HTR-8/SVneo (cell line): ENCODE measurements at regions not wholly inside any gene's neighbourhood (a gene's known extent, or its start where the extent isn't known, plus 50 kb on each side); places are given as distances from the start of the nearest gene placed in this dataset.
"Not testable (repeated sequence)": the region's sequence is repeated elsewhere in the genome, so short reads cannot be mapped to it uniquely, and the experiment has no call there.

Experiments
- DNase-seq: peaks from one replicate; pipeline ENCODE4 v3.0.0; 2011; ENCODE audit warnings: low spot score, mixed read lengths; ENCODE audit not compliant: insufficient read length
- FAIRE-seq: peaks from 2 replicates; lab custom pipeline; 2011; peaks lifted over from hg19 to GRCh38; lab: Jason Lieb, UNC

- FAIRE-seq (no peak), DNase-seq (no peak)
Observed at GRCh38 chr9:34907044-34907443, 51.0 kb upstream of the PHF24 start.

GRCh38 chr9:34899535-34900158, 58.4 kb upstream of the PHF24 start:
- no peak for FAIRE-seq
- DNase-seq = peak; percentile 74

GRCh38 chr9:34898846-34899245, 59.2 kb upstream of the PHF24 start:
- FAIRE-seq = no peak
- no peak for DNase-seq

GRCh38 chr9:34896112-34896511, 62.0 kb upstream of the PHF24 start:
- DNase-seq (no peak), FAIRE-seq (no peak)

GRCh38 chr9:34892886-34893285, 65.2 kb upstream of the PHF24 start:
- no peak for FAIRE-seq
- DNase-seq = no peak

GRCh38 chr9:34891386-34891785, 66.7 kb upstream of the PHF24 start:
- no peak for FAIRE-seq
- DNase-seq = no peak

- no peak for DNase-seq
- FAIRE-seq = no peak
Observed at GRCh38 chr9:34887841-34888240, 70.2 kb upstream of the PHF24 start.

- DNase-seq (no peak), FAIRE-seq (no peak)
Observed at GRCh38 chr9:34884747-34885189, 73.3 kb upstream of the PHF24 start.

GRCh38 chr9:34876096-34876495, 82.0 kb upstream of the PHF24 start:
- no peak for DNase-seq
- no peak for FAIRE-seq

GRCh38 chr9:34869390-34869789, 88.7 kb upstream of the PHF24 start:
- no peak for FAIRE-seq
- no peak for DNase-seq

- DNase-seq = no peak
- no peak for FAIRE-seq
Observed at GRCh38 chr9:34866614-34867013, 91.5 kb upstream of the PHF24 start.

- no peak for FAIRE-seq
- DNase-seq = no peak
Observed at GRCh38 chr9:34863426-34863825, 94.7 kb upstream of the PHF24 start.

GRCh38 chr9:34862836-34863235, 95.2 kb upstream of the PHF24 start:
- no peak for FAIRE-seq
- DNase-seq = no peak

GRCh38 chr9:34862043-34862442, 96.0 kb upstream of the PHF24 start:
- no peak for DNase-seq
- FAIRE-seq = no peak

GRCh38 chr9:34855016-34855415, 103.1 kb upstream of the PHF24 start:
- DNase-seq, FAIRE-seq: not testable (repeated sequence)

- no peak for DNase-seq
- no peak for FAIRE-seq
Observed at GRCh38 chr9:34830068-34830467, 120.1 kb upstream of the CCL21 start.

- DNase-seq = no peak
Observed at GRCh38 chr9:34826999-34827538, 117.1 kb upstream of the CCL21 start.

GRCh38 chr9:34825775-34826174, 115.8 kb upstream of the CCL21 start:
- no peak for DNase-seq
- no peak for FAIRE-seq

More at GRCh38 chr9:34826999-34827538, 117.1 kb upstream of the CCL21 start:
- no peak for FAIRE-seq

GRCh38 chr9:34823778-34824177, 113.8 kb upstream of the CCL21 start:
- DNase-seq (no peak), FAIRE-seq (no peak)

GRCh38 chr9:34810187-34810524, 100.2 kb upstream of the CCL21 start:
- FAIRE-seq = no peak

GRCh38 chr9:34809504-34810186, 99.7 kb upstream of the CCL21 start:
- FAIRE-seq (no peak), DNase-seq (no peak)

More at GRCh38 chr9:34810187-34810524, 100.2 kb upstream of the CCL21 start:
- no peak for DNase-seq

- FAIRE-seq (no peak), DNase-seq (no peak)
Observed at GRCh38 chr9:34802916-34803315, 93.0 kb upstream of the CCL21 start.
